ENCODE measurements at regions not wholly inside any gene's neighbourhood (a gene's known extent, or its start where the extent isn't known, plus 50 kb on each side); places are given as distances from the start of the nearest gene placed in this dataset.
"Not testable (repeated sequence)": the region's sequence is repeated elsewhere in the genome, so short reads cannot be mapped to it uniquely, and the experiment has no call there.

DNA sequence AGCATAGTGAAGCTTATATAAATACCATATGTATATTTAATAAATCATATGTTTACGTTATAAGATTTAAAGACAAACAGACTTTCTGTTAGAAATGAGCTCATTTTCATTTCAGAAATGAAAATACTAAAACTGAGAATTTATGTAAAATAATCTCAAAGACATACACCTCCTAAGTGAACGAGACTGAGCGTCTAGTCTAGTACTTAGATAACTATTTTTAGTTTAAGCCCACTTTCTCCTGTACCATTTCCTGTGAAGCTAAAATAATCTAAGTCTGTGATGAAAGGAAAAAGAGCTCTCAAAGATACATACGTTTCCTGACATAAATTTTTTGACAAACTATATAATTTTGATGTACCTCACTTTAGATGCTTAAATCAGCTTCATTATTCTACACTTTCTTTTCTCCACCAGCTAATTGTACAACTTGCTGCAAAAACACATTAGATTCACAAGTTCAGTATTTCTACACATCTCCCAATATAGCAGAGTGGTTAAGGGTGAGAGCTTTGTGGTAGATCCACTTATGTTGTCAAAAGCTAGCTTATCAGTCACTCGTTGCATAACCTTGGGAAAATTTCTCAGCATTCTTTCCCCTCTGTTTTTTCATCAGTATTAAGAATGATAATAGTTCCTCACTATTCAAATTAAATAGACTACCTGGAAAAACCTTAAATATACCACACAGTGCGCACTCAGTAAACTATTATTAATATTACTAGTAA, 703.0 kb downstream of the PLOD2 start:
- intact Hi-C loops (cut with DNase I): no loop called here
- H3K4me1 ChIP-seq: no peaks in the 10 kb centered on the region
- no peak for DNase-seq (ENCODE audit: low spot score in 2 of 2)
- no peaks in the 10 kb centered on the region for H3K36me3 ChIP-seq
- H3K27me3 ChIP-seq: no peaks in the 10 kb centered on the region
- H3K9me3 ChIP-seq: no peaks in the 10 kb centered on the region
- H3K27ac ChIP-seq: no peak overlapping the region
- H3K4me3 ChIP-seq: no peak overlapping the region
- TF ChIP-seq, protein P1, sequence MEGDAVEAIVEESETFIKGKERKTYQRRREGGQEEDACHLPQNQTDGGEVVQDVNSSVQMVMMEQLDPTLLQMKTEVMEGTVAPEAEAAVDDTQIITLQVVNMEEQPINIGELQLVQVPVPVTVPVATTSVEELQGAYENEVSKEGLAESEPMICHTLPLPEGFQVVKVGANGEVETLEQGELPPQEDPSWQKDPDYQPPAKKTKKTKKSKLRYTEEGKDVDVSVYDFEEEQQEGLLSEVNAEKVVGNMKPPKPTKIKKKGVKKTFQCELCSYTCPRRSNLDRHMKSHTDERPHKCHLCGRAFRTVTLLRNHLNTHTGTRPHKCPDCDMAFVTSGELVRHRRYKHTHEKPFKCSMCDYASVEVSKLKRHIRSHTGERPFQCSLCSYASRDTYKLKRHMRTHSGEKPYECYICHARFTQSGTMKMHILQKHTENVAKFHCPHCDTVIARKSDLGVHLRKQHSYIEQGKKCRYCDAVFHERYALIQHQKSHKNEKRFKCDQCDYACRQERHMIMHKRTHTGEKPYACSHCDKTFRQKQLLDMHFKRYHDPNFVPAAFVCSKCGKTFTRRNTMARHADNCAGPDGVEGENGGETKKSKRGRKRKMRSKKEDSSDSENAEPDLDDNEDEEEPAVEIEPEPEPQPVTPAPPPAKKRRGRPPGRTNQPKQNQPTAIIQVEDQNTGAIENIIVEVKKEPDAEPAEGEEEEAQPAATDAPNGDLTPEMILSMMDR (IDR thresholded peaks at IDR 0.05): no peak

GRCh38 chr3:145459681-145460080, 701.3 kb downstream of the PLOD2 start:
- DNase-seq (ENCODE audit: low spot score in 2 of 2); H3K27me3 ChIP-seq; H3K36me3 ChIP-seq; H3K4me1 ChIP-seq; H3K4me3 ChIP-seq; intact Hi-C loops (cut with DNase I); H3K27ac ChIP-seq; H3K9me3 ChIP-seq: not testable (repeated sequence)

GRCh38 chr3:145471976-145472375, 689.0 kb downstream of the PLOD2 start:
- H3K27me3 ChIP-seq: no peaks in the 10 kb centered on the region
- no peak overlapping the region for H3K4me3 ChIP-seq
- TF ChIP-seq, protein P1 (IDR thresholded peaks at IDR 0.05): no peak
- intact Hi-C loops (cut with DNase I): no loop called here
- no peaks in the 10 kb centered on the region for H3K36me3 ChIP-seq
- H3K27ac ChIP-seq: no peak overlapping the region
- H3K9me3 ChIP-seq: no peaks in the 10 kb centered on the region
- H3K4me1 ChIP-seq: no peaks in the 10 kb centered on the region
- no peak for DNase-seq (ENCODE audit: low spot score in 2 of 2)

- intact Hi-C loops (cut with DNase I); H3K4me1 ChIP-seq; DNase-seq (ENCODE audit: low spot score in 2 of 2); H3K27me3 ChIP-seq; H3K36me3 ChIP-seq; H3K9me3 ChIP-seq; H3K4me3 ChIP-seq; H3K27ac ChIP-seq: not testable (repeated sequence)
Measured at GRCh38 chr3:145482735-145483134, 678.2 kb downstream of the PLOD2 start.

- Histone ChIP-seq H3K27ac (no peak overlapping the region), H3K36me3 (no peaks in the 10 kb centered on the region)
Measured at GRCh38 chr3:145483992-145484391, 677.0 kb downstream of the PLOD2 start.

GRCh38 chr3:145489011-145489410, 672.0 kb downstream of the PLOD2 start:
- no peaks in the 10 kb centered on the region for H3K9me3 ChIP-seq
- H3K27me3 ChIP-seq: no peaks in the 10 kb centered on the region
- H3K36me3 ChIP-seq: no peaks in the 10 kb centered on the region
- intact Hi-C loops (cut with DNase I): no loop called here
- no peak overlapping the region for H3K4me3 ChIP-seq
- no peak overlapping the region for H3K27ac ChIP-seq
- no peak for DNase-seq (ENCODE audit: low spot score in 2 of 2)
- no peaks in the 10 kb centered on the region for H3K4me1 ChIP-seq
- TF ChIP-seq, protein P1 (IDR thresholded peaks at IDR 0.05): no peak

More at GRCh38 chr3:145483992-145484391, 677.0 kb downstream of the PLOD2 start:
- H3K4me1 ChIP-seq: no peaks in the 10 kb centered on the region
- H3K9me3 ChIP-seq: no peaks in the 10 kb centered on the region
- H3K4me3 ChIP-seq: no peak overlapping the region
- DNase-seq (ENCODE audit: low spot score in 2 of 2): no peak
- intact Hi-C loops (cut with DNase I): no loop called here
- TF ChIP-seq, protein P1 (IDR thresholded peaks at IDR 0.05): no peak
- no peaks in the 10 kb centered on the region for H3K27me3 ChIP-seq
